Liver (tissue), 8 donors: ENCODE measurements at regions not wholly inside any gene's neighbourhood (a gene's known extent, or its start where the extent isn't known, plus 50 kb on each side); places are given as distances from the start of the nearest gene placed in this dataset.

ENCODE experiments used
- DNase-seq: peaks from one replicate; pipeline ENCODE4 v3.0.0-alpha.2; 2017; ENCODE audit warnings: low spot score
- H3K27ac ChIP-seq, 2 donors: one replicate each; pipeline ENCODE4 v1.7.0; 2013; ENCODE audit warnings: inconsistent platforms in 2 of 2, low read length in 2 of 2, control low read depth in 1 of 2, low read depth in 1 of 2, mild to moderate bottlenecking in 1 of 2
- H3K27me3 ChIP-seq, 4 donors: one replicate each; pipeline versions ENCODE4 v1.6.1 to v1.7.0; 2013; ENCODE audit warnings: low read length in 3 of 4, inconsistent platforms in 1 of 4, mild to moderate bottlenecking in 1 of 4, moderate library complexity in 1 of 4; ENCODE audit not compliant: control insufficient read depth in 4 of 4, insufficient read depth in 4 of 4
- H3K36me3 ChIP-seq, 4 donors: one replicate each; pipeline versions ENCODE4 v1.6.1 to v1.7.0; 2013; ENCODE audit warnings: low read length in 3 of 4, mild to moderate bottlenecking in 3 of 4, low read depth in 1 of 4, moderate library complexity in 1 of 4; ENCODE audit not compliant: control insufficient read depth in 4 of 4, insufficient read depth in 3 of 4
- H3K4me1 ChIP-seq, 4 donors: one replicate each; pipeline versions ENCODE4 v1.6.1 to v1.7.0; 2013; ENCODE audit warnings: low read length in 3 of 4, mild to moderate bottlenecking in 3 of 4, moderate library complexity in 1 of 4; ENCODE audit not compliant: control insufficient read depth in 4 of 4, insufficient read depth in 4 of 4
- H3K4me3 ChIP-seq, 3 donors: one replicate each; pipeline versions ENCODE4 v1.6.1 to v1.7.0; 2013; ENCODE audit warnings: low read length in 3 of 3, control low read depth in 1 of 3, low read depth in 1 of 3, mild to moderate bottlenecking in 1 of 3
- H3K9ac ChIP-seq, 2 donors: one replicate each; pipeline ENCODE4 v1.7.0; 2013; ENCODE audit warnings: low read length in 2 of 2, mild to moderate bottlenecking in 2 of 2, moderate library complexity in 2 of 2, control low read depth in 1 of 2, low read depth in 1 of 2
- H3K9me3 ChIP-seq, 4 donors: one replicate each; pipeline versions ENCODE4 v1.6.1 to v1.7.0; 2013; ENCODE audit warnings: low read length in 3 of 4; ENCODE audit not compliant: control insufficient read depth in 4 of 4
- ATF3 ChIP-seq: IDR thresholded peaks from 2 replicates; pipeline ENCODE4 v1.6.1; 2016; ENCODE audit warnings: antibody characterized with exemption
- CTCF ChIP-seq: fragments of 150-350 bp; IDR thresholded peaks from 2 replicates; pipeline ENCODE4 v1.5.1; 2017; ENCODE audit warnings: improper control_type of control experiment, low read depth, low read length; ENCODE audit not compliant: missing input control
- EGR1 ChIP-seq, 2 donors: IDR thresholded peaks; 2 replicates each; pipeline ENCODE4 v1.6.1; 2016 to 2018; ENCODE audit warnings: antibody characterized with exemption in 2 of 2, low read depth in 2 of 2
- FOXA1 ChIP-seq: IDR thresholded peaks from 2 replicates; pipeline ENCODE4 v1.6.1; 2016; ENCODE audit warnings: antibody characterized with exemption
- FOXA2 ChIP-seq: IDR thresholded peaks from 2 replicates; pipeline ENCODE4 v1.6.1; 2016; ENCODE audit warnings: antibody characterized with exemption
- GABPA ChIP-seq, 2 donors: IDR thresholded peaks in 1 of 2; conservative IDR thresholded peaks in 1 of 2; 2 replicates each; pipeline ENCODE4 v1.6.1; 2016; ENCODE audit warnings: antibody characterized with exemption in 2 of 2, mild to moderate bottlenecking in 1 of 2, moderate library complexity in 1 of 2
- HNF4A ChIP-seq, 2 donors: conservative IDR thresholded peaks; 2 replicates each; pipeline ENCODE4 v1.6.1; 2016; ENCODE audit warnings: antibody characterized with exemption in 2 of 2, mild to moderate bottlenecking in 2 of 2
- HNF4G ChIP-seq: IDR thresholded peaks from 2 replicates; pipeline ENCODE4 v1.6.1; 2016; ENCODE audit warnings: antibody characterized with exemption
- JUND ChIP-seq, 2 donors: IDR thresholded peaks; 2 replicates each; pipeline ENCODE4 v1.6.1; 2016; ENCODE audit warnings: antibody characterized with exemption in 2 of 2
- MAX ChIP-seq: IDR thresholded peaks from 2 replicates; pipeline ENCODE4 v1.6.1; 2016; ENCODE audit warnings: antibody characterized with exemption
- NR2F2 ChIP-seq: IDR thresholded peaks from 2 replicates; pipeline ENCODE4 v1.6.1; 2016; ENCODE audit warnings: antibody characterized with exemption
- RAD21 ChIP-seq, 2 donors: IDR thresholded peaks; 2 replicates each; pipeline ENCODE4 v1.6.1; 2016; ENCODE audit warnings: antibody characterized with exemption in 2 of 2, mild to moderate bottlenecking in 2 of 2
- RXRA ChIP-seq, 2 donors: IDR thresholded peaks; 2 replicates each; pipeline ENCODE4 v1.6.1; 2017 to 2018; ENCODE audit warnings: antibody characterized with exemption in 2 of 2, mild to moderate bottlenecking in 1 of 2
- SP1 ChIP-seq: IDR thresholded peaks from 2 replicates; pipeline ENCODE4 v1.6.1; 2018; ENCODE audit warnings: antibody characterized with exemption, mild to moderate bottlenecking
- TAF1 ChIP-seq: conservative IDR thresholded peaks from 2 replicates; pipeline ENCODE4 v1.6.1; 2016; ENCODE audit warnings: antibody characterized with exemption, mild to moderate bottlenecking
- YY1 ChIP-seq: IDR thresholded peaks from 2 replicates; pipeline ENCODE4 v1.6.1; 2016; ENCODE audit warnings: antibody characterized with exemption, mild to moderate bottlenecking
- ZBTB33 ChIP-seq: IDR thresholded peaks from 2 replicates; pipeline ENCODE4 v1.6.1; 2016; ENCODE audit warnings: antibody characterized with exemption
- WGBS: extraction: QIAGEN DNeasy Blood & Tissue Kit; methylation state at CpG from one replicate; pipeline ENCODE4 v1.1.7; 2013; 5-methylcytosine and 5-hydroxymethylcytosine counted together
- TF ChIP-seq, protein P1 (sequence below): IDR thresholded peaks from 2 replicates; pipeline ENCODE4 v1.6.1; 2016; ENCODE audit warnings: antibody characterized with exemption, mild to moderate bottlenecking
- donor health status: healthy.
- donor health status: healthy.
- donor health status: healthy.
- donor health status: healthy.
- donor health status: healthy.

- no peaks in the 10 kb centered on the region for H3K9me3 ChIP-seq
- H3K9ac ChIP-seq: no peak overlapping the region
- H3K27ac ChIP-seq: no peak overlapping the region
- DNase-seq: no peak
- TF ChIP-seq, protein P1, sequence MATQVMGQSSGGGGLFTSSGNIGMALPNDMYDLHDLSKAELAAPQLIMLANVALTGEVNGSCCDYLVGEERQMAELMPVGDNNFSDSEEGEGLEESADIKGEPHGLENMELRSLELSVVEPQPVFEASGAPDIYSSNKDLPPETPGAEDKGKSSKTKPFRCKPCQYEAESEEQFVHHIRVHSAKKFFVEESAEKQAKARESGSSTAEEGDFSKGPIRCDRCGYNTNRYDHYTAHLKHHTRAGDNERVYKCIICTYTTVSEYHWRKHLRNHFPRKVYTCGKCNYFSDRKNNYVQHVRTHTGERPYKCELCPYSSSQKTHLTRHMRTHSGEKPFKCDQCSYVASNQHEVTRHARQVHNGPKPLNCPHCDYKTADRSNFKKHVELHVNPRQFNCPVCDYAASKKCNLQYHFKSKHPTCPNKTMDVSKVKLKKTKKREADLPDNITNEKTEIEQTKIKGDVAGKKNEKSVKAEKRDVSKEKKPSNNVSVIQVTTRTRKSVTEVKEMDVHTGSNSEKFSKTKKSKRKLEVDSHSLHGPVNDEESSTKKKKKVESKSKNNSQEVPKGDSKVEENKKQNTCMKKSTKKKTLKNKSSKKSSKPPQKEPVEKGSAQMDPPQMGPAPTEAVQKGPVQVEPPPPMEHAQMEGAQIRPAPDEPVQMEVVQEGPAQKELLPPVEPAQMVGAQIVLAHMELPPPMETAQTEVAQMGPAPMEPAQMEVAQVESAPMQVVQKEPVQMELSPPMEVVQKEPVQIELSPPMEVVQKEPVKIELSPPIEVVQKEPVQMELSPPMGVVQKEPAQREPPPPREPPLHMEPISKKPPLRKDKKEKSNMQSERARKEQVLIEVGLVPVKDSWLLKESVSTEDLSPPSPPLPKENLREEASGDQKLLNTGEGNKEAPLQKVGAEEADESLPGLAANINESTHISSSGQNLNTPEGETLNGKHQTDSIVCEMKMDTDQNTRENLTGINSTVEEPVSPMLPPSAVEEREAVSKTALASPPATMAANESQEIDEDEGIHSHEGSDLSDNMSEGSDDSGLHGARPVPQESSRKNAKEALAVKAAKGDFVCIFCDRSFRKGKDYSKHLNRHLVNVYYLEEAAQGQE: no peak
- TF ChIP-seq HNF4G (no peak), CTCF (no peak), EGR1 (IDR thresholded peaks at IDR 0.05; ENCODE audit: low read depth in 2 of 2) (no peak), ZBTB33 (no peak), GABPA (IDR thresholded peaks at IDR 0.05 in 1 of 2, conservative IDR thresholded peaks at IDR 0.05 in 1 of 2) (no peak), RXRA (IDR thresholded peaks at IDR 0.05) (no peak), SP1 (no peak), JUND (IDR thresholded peaks at IDR 0.05) (no peak), NR2F2 (no peak), ATF3 (no peak), MAX (no peak), RAD21 (IDR thresholded peaks at IDR 0.05) (no peak), HNF4A (conservative IDR thresholded peaks at IDR 0.05) (no peak), FOXA1 (no peak), FOXA2 (no peak), YY1 (no peak), TAF1 (no peak)
- H3K4me3 ChIP-seq: no peak overlapping the region
- no peaks in the 10 kb centered on the region for H3K36me3 ChIP-seq
- no peaks in the 10 kb centered on the region for H3K4me1 ChIP-seq
- H3K27me3 ChIP-seq: no peaks in the 10 kb centered on the region
- 50% methylated on average over 3 of the region's 3 CpGs for WGBS
Observed at GRCh38 chr2:136297312-136297711, 179.4 kb upstream of the CXCR4 start.
